ENCODE measurements at regions not wholly inside any gene's neighbourhood (a gene's known extent, or its start where the extent isn't known, plus 50 kb on each side); places are given as distances from the start of the nearest gene placed in this dataset.
"Not testable (repeated sequence)": the region's sequence is repeated elsewhere in the genome, so short reads cannot be mapped to it uniquely, and the experiment has no call there.

DNA sequence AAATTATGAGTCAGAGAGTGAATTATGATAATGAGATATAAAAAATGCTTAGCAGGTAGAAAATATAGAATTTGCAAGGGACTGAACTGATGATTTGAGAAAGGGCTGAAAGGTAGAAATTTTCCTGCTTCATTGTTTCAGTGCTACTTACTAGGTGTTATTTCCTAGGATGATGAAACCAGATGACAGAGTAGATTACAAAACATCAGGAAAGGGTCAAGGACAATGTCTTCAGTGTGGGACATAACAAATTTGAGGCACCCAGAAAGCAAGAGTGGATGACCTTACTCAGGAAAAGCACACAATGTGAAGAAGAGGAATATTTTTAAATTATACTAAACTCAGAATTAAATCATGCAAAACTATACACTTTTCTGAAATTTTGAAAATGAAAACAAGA, 102.1 kb downstream of the SHCBP1 start:
- Histone ChIP-seq H3K9me3 (ENCODE audit: insufficient read depth, low read depth, low read length) (peaks cover 83% of the 10 kb centered on the region), H3K9ac (ENCODE audit: low read depth, low read length) (no peak overlapping the region), H3K36me3 (ENCODE audit: insufficient read depth, low read length) (no peaks in the 10 kb centered on the region), H3K4me1 (ENCODE audit: insufficient read depth, low read length) (no peaks in the 10 kb centered on the region), H3K27me3 (ENCODE audit: insufficient read depth, low read length) (no peaks in the 10 kb centered on the region), H3K27ac (ENCODE audit: low read depth, low read length) (no peak overlapping the region), H3K4me3 (ENCODE audit: low read length) (no peak overlapping the region)

DNA sequence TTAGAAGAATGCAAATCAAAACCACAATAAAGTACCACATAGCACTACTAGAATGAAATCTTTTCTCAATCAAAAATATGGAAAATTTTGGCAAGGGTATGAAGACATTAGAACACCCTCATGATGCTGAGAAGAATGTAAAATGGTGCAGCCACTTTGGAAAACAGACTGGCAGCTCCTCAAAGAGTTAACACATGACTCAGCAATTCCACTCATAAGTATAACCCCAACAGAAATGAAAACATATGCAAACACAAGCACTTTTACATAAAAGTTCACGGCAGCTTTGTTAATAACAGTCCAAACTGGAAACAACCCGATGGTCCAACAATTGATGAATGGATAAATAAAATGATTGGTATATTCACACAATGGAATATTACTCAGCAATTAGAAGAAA, 124.5 kb downstream of the SHCBP1 start:
- Histone ChIP-seq H3K27me3 (ENCODE audit: insufficient read depth, low read length) (no peaks in the 10 kb centered on the region), H3K9ac (ENCODE audit: low read depth, low read length) (no peak overlapping the region), H3K27ac (ENCODE audit: low read depth, low read length) (no peak overlapping the region), H3K4me3 (ENCODE audit: low read length) (no peak overlapping the region), H3K9me3 (ENCODE audit: insufficient read depth, low read depth, low read length) (peaks cover 57% of the 10 kb centered on the region), H3K4me1 (ENCODE audit: insufficient read depth, low read length) (no peaks in the 10 kb centered on the region), H3K36me3 (ENCODE audit: insufficient read depth, low read length) (no peaks in the 10 kb centered on the region)
- WGBS, result 78% methylated on average over 1 of the region's 2 CpGs

DNA sequence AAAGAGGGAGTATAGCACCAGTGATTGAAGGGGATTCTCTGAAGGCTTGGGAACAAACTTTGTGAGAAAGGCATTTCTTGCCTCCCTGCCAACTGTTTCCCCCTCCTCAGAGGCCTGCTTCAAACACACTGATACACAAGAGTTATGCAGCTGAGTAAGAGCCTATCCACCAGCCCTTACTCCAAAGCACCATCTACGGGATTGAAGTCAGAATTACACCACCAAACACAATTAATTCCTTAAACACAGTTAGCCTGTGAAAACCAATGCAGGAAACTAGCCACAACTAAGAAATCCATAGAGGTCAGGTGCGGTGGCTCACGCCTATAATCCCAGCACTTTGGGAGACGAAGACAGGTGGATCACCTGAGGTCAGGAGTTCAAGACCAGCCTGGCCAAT, 138.3 kb downstream of the SHCBP1 start:
- WGBS, result 81% methylated on average over 4 of the region's 4 CpGs
- H3K9me3 ChIP-seq (ENCODE audit: insufficient read depth, low read depth, low read length), result peaks cover 91% of the 10 kb centered on the region

DNA sequence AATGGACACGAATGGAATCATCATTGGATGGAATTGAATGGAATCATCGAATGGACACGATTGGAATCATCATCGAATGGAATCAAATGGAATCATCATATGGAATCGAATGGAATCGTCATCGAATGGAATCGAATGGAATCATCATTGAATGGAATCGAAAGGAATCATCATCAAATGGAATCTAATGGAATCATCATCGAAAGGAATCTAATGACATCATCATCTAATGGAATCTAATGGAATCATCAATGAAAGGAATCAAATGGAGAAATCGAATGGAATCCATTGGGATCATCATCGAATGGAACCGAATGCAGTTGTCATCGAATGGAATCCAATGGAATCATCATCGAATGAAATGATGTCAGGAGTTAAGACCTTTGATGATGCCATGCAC, 154.9 kb downstream of the SHCBP1 start:
- WGBS, result 87% methylated on average over 15 of the region's 15 CpGs
- no peaks in the 10 kb centered on the region for H3K36me3 ChIP-seq (ENCODE audit: insufficient read depth, low read length)
- no peaks in the 10 kb centered on the region for H3K4me1 ChIP-seq (ENCODE audit: insufficient read depth, low read length)
- no peak overlapping the region for H3K9ac ChIP-seq (ENCODE audit: low read depth, low read length)
- H3K4me3 ChIP-seq (ENCODE audit: low read length), result no peak overlapping the region
- H3K27ac ChIP-seq (ENCODE audit: low read depth, low read length), result no peak overlapping the region
- H3K9me3 ChIP-seq (ENCODE audit: insufficient read depth, low read depth, low read length), result peaks cover 87% of the 10 kb centered on the region
- no peaks in the 10 kb centered on the region for H3K27me3 ChIP-seq (ENCODE audit: insufficient read depth, low read length)

More for the DNA sequence above, 138.3 kb downstream of the SHCBP1 start:
- H3K4me3 ChIP-seq (ENCODE audit: low read length), result no peak overlapping the region
- H3K36me3 ChIP-seq (ENCODE audit: insufficient read depth, low read length), result no peaks in the 10 kb centered on the region
- no peak overlapping the region for H3K27ac ChIP-seq (ENCODE audit: low read depth, low read length)
- no peaks in the 10 kb centered on the region for H3K4me1 ChIP-seq (ENCODE audit: insufficient read depth, low read length)
- H3K9ac ChIP-seq (ENCODE audit: low read depth, low read length), result no peak overlapping the region
- H3K27me3 ChIP-seq (ENCODE audit: insufficient read depth, low read length), result no peaks in the 10 kb centered on the region

DNA sequence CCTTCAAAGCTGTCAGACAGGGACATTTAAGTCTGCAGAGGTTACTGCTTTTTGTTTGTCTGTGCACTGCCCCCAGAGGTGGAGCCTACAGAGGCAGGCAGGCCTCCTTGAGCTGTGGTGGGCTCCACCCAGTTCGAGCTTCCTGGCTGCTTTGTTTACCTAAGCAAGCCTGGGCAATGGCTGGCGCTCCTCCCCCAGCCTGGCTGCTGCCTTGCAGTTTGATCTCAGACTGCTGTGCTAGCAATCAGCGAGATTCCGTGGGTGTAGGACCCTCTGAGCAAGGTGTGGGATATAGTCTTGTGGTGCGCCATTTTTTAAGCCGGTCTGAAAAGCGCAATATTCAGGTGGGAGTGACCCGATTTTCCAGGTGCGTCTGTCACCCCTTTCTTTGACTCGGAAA, 166.4 kb downstream of the SHCBP1 start:
- H3K9ac ChIP-seq (ENCODE audit: low read depth, low read length); H3K27ac ChIP-seq (ENCODE audit: low read depth, low read length); H3K4me3 ChIP-seq (ENCODE audit: low read length); H3K27me3 ChIP-seq (ENCODE audit: insufficient read depth, low read length); H3K4me1 ChIP-seq (ENCODE audit: insufficient read depth, low read length); H3K36me3 ChIP-seq (ENCODE audit: insufficient read depth, low read length): not testable (repeated sequence)
- H3K9me3 ChIP-seq (ENCODE audit: insufficient read depth, low read depth, low read length), result peaks cover 12% of the 10 kb centered on the region; the same call in 1 of the 2 replicates
- WGBS, result 81% methylated on average over 10 of the region's 10 CpGs

- WGBS, result 95% methylated on average over 81 of the region's 81 CpGs
- H3K27me3 ChIP-seq (ENCODE audit: insufficient read depth, low read length), result no peaks in the 10 kb centered on the region
- no peaks in the 10 kb centered on the region for H3K36me3 ChIP-seq (ENCODE audit: insufficient read depth, low read length)
- H3K27ac ChIP-seq (ENCODE audit: low read depth, low read length), result no peak overlapping the region
- H3K4me1 ChIP-seq (ENCODE audit: insufficient read depth, low read length), result no peaks in the 10 kb centered on the region
- peaks cover 34% of the 10 kb centered on the region for H3K9me3 ChIP-seq (ENCODE audit: insufficient read depth, low read depth, low read length)
- H3K9ac ChIP-seq (ENCODE audit: low read depth, low read length), result no peak overlapping the region
- no peak overlapping the region for H3K4me3 ChIP-seq (ENCODE audit: low read length)
These were observed 192.8 kb downstream of the SHCBP1 start for GRCh38 chr16:46428108-46429061.

DNA sequence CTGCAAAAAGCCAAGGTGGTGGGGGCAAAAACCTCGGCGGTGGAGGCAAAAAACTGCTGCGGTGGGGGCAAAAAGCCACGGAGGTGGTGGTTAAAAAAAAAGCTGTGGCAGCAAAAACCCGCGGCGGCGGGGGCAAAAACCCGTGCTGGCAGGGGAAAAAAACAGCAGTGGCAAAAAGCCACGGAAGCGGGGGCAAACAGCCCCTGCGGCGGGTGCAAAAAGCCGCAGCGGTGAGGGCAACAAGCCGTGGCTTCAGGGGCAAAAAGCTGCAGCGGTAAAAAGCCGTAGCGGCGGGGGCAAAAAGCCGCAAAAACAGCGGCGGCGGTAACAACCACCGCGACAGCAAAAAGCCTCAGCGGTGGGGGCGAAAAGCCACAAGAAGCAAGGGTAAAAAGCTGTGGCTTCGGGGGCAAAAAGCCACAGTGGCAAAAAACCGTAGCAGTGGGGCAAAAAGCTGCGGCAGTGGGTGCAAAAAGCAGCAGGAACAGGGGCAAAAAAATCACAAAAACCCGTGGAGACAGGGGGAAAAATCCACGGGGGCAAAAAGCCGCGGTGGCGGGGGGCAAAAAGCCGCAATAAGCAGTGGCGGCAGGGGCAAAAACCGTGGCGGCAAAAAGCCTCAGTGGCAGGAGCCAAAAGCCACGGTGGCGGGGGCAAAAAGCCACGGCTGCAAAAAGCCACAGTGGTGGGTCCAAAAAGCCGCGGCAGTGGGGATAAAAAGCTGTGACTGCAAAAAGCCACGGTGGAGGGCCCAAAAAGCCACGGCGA, 193.7 kb downstream of the SHCBP1 start:
- Histone ChIP-seq H3K27me3 (ENCODE audit: insufficient read depth, low read length) (no peaks in the 10 kb centered on the region), H3K9ac (ENCODE audit: low read depth, low read length) (no peak overlapping the region), H3K36me3 (ENCODE audit: insufficient read depth, low read length) (no peaks in the 10 kb centered on the region), H3K27ac (ENCODE audit: low read depth, low read length) (no peak overlapping the region), H3K4me3 (ENCODE audit: low read length) (no peak overlapping the region), H3K4me1 (ENCODE audit: insufficient read depth, low read length) (no peaks in the 10 kb centered on the region), H3K9me3 (ENCODE audit: insufficient read depth, low read depth, low read length) (peaks cover 36% of the 10 kb centered on the region)
- WGBS, result 91% methylated on average over 48 of the region's 48 CpGs

GRCh38 chr16:46426336-46426735, 194.8 kb downstream of the SHCBP1 start:
- H3K27me3 ChIP-seq (ENCODE audit: insufficient read depth, low read length), result no peaks in the 10 kb centered on the region
- no peak overlapping the region for H3K9ac ChIP-seq (ENCODE audit: low read depth, low read length)
- WGBS, result 75% methylated on average over 1 of the region's 1 CpG
- no peak overlapping the region for H3K27ac ChIP-seq (ENCODE audit: low read depth, low read length)
- H3K36me3 ChIP-seq (ENCODE audit: insufficient read depth, low read length), result no peaks in the 10 kb centered on the region
- no peak overlapping the region for H3K4me3 ChIP-seq (ENCODE audit: low read length)
- H3K4me1 ChIP-seq (ENCODE audit: insufficient read depth, low read length), result no peaks in the 10 kb centered on the region
- H3K9me3 ChIP-seq (ENCODE audit: insufficient read depth, low read depth, low read length), result peaks cover 45% of the 10 kb centered on the region

DNA sequence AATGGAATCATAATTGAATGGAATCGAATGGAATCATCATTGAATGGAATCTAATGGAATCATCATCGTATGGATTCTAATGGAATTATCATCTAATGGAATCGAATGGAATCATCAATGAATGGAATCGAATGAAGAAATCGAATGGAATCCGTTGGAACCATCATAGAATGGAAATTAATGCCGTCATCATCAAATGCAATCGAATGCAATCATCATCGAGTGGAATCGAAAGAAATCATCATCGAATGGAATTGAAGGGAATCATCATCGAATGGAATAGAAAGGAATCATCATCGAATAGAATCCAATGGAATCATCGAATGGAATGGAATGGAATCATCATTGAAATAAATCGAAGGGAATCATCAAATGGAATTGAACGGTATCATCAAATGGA, 217.2 kb downstream of the SHCBP1 start:
- Histone ChIP-seq H3K4me3 (ENCODE audit: low read length) (no peak overlapping the region), H3K27me3 (ENCODE audit: insufficient read depth, low read length) (no peaks in the 10 kb centered on the region), H3K4me1 (ENCODE audit: insufficient read depth, low read length) (no peaks in the 10 kb centered on the region), H3K36me3 (ENCODE audit: insufficient read depth, low read length) (no peaks in the 10 kb centered on the region), H3K9ac (ENCODE audit: low read depth, low read length) (no peak overlapping the region), H3K27ac (ENCODE audit: low read depth, low read length) (no peak overlapping the region), H3K9me3 (ENCODE audit: insufficient read depth, low read depth, low read length) (peaks cover 50% of the 10 kb centered on the region)
- 91% methylated on average over 16 of the region's 16 CpGs for WGBS

- not testable (repeated sequence) for H3K9ac ChIP-seq (ENCODE audit: low read depth, low read length); H3K4me1 ChIP-seq (ENCODE audit: insufficient read depth, low read length); H3K4me3 ChIP-seq (ENCODE audit: low read length); H3K36me3 ChIP-seq (ENCODE audit: insufficient read depth, low read length); H3K27me3 ChIP-seq (ENCODE audit: insufficient read depth, low read length); H3K27ac ChIP-seq (ENCODE audit: low read depth, low read length)
- peaks cover 12% of the 10 kb centered on the region for H3K9me3 ChIP-seq (ENCODE audit: insufficient read depth, low read depth, low read length)
- 90% methylated on average over 18 of the region's 18 CpGs for WGBS
These were observed 222.6 kb downstream of the SHCBP1 start for GRCh38 chr16:46398559-46398958.

DNA sequence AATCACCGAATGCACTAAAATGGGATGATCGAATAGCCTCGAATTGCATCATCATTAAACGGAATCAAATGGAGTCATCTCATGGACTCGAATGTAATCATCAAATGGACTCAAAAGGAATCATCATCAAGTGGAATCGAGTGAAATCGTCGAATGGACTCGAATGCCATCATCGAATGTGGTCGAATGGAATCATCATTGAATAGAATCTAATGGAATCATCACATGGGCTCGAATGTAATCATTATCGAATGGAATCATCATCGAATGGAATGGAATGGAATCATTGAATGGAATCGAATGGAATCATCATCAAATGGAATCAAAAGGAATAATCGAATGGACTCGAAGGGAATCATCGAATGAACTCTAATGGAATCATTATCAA, 224.3 kb downstream of the SHCBP1 start:
- WGBS, result 78% methylated on average over 14 of the region's 18 CpGs
- not testable (repeated sequence) for H3K4me3 ChIP-seq (ENCODE audit: low read length); H3K4me1 ChIP-seq (ENCODE audit: insufficient read depth, low read length); H3K27me3 ChIP-seq (ENCODE audit: insufficient read depth, low read length); H3K27ac ChIP-seq (ENCODE audit: low read depth, low read length); H3K9ac ChIP-seq (ENCODE audit: low read depth, low read length); H3K36me3 ChIP-seq (ENCODE audit: insufficient read depth, low read length)
- peaks cover 14% of the 10 kb centered on the region for H3K9me3 ChIP-seq (ENCODE audit: insufficient read depth, low read depth, low read length)
